GM21367 (cell line): ENCODE measurements at regions not wholly inside any gene's neighbourhood (a gene's known extent, or its start where the extent isn't known, plus 50 kb on each side); places are given as distances from the start of the nearest gene placed in this dataset.

Source experiments
- ATAC-seq: cut with Tn5 transposase; IDR thresholded peaks from one replicate; pipeline ENCODE4 v1.9.1; 2021; ENCODE audit not compliant: unreplicated experiment

DNA sequence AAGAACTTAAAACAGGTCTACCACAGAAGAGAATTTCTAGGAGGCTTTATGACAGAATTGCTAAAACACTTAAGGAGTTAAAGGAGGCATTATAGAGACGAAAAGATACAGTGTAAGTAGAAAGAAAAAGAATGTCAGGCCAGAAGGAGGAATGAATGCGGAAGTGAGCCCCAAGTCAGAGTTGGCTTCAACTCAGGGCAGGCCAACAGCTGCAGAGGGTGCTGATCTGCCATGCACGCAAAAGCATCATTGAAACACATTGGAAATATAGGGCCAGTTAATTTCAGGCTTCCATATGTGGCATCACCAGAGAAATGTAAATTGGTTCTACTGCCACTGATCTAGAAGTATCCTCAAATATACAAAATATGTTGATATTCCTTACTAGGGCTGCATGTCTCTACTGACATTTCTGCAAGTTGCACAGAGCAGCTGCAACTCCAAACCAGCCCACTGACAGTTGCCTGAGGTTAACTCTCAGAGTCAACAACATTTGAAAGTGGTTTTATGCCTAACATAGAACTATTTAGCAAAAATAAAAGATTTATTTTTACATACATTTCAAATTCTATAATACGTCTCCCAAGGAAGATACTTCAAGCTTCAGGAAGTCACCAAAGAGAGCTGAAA is 324.1 kb downstream of the C11orf87 start:
- no peak for ATAC-seq

- no peak for ATAC-seq
These were observed 325.8 kb downstream of the C11orf87 start for GRCh38 chr11:109747839-109748238.

GRCh38 chr11:109749476-109749875 is 327.5 kb downstream of the C11orf87 start:
- ATAC-seq, result no peak

DNA sequence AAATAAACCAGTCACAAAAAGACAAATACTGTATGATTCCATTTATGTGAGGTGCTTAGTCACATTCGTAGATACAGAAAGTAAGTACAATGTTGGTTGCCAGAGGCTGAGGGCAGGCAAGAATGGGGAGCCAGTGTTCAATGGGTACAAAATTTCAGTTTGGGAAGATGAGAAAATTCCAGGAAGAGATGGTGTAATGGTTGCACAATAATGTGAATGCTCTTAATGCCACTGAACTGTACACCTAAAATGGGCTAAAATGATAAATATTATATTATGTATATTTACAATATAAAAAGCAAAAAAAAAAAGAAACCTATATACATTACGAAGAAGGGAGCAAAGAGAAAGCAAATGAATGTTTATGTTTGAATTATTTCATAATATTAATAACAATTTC is 329.0 kb downstream of the C11orf87 start:
- ATAC-seq, result no peak

DNA sequence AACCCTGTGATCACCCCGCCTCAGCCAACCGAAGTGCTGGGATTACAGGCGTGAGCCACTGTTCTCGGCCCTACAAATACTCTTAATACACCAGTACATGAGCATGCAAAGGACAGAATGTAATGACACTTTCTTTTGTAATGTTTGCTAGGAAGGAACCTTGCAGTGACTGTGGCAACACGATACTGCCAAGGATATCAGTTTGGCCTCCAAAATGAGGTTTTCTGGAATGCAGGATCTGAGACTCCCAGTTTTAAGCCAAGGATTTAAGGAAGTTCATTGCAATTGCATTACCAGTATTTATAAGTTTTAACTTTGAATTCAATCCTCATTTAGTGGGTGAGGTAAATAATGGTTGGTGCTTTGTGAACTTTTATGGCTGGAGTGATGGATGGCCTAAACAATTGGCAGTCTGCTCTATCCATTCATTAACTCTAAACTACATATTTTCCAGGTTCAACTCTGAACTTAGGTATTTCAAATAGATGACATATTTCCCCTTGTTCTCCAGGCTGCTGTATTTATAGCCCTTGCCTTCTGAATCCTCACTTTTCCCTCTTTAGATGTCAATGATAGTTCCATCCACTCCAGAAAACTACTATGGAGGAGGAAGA is 330.3 kb downstream of the C11orf87 start:
- no peak for ATAC-seq

GRCh38 chr11:109756521-109756920 is 334.5 kb downstream of the C11orf87 start:
- ATAC-seq, result no peak

DNA sequence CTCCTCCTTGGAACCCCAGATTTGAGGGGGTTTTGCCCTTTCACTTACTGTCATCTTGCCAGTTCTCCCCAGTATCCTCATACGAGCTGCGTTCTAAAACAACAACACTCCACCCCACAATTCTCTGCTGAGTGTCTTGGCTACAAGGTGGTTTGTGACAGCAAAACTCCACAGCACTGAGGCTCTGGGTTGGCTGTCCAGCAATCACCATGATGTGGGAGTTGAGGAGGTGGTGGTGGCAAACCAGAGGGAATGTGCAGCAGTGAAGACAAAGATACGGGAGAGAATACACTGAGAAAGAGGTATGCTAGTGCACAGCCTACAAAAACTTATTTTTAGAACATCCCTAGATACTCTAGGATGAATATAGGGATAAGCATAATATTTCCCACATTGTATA is 335.0 kb downstream of the C11orf87 start:
- no peak for ATAC-seq

DNA sequence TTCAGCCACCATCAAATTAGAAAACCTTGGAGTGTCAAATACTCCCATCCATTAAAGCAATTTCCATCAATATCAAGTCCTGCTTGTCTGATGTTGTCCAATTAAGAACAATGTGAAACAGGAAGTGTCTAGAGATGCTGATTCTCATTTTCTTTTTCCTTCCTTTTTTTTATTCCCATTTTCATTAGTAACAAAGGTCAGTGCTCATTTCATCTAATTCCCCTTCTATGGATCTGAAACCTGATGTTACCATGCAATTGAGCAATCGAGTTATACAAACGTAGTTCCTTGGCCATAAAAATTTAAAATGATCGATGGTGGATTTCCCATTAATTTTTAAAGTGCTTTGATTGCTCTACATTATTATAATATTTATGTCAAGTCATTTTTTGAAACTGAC is 330.6 kb upstream of the ZC3H12C start:
- ATAC-seq, result no peak

DNA sequence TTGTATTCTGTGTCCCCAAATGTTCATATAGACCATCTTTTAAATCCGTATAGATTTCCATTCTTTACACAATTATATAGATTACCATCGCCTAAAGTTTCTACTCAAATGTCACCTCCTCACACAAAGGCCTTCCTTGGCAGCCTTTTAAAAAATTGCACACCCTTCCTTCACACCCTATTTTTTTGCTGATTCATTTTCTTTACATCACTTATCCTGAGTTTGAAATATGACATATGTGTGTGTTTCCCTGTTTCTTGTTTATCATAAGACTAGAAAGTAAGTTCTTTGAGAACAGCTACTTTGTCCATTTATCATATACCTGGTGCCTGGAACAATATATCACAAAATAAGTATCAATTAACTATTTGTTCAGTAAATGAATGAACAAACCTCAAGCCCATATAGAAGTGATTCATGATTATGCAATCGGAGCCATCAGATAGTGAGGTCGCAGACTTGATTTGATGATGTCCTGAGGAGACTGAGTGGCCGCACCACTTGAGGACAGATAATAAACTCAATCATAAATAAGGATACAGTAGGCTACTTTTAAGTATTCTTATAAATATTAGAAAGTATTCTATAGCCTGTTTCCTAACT is 327.4 kb upstream of the ZC3H12C start:
- no peak for ATAC-seq

GRCh38 chr11:109769858-109770257 is 323.3 kb upstream of the ZC3H12C start:
- no peak for ATAC-seq

DNA sequence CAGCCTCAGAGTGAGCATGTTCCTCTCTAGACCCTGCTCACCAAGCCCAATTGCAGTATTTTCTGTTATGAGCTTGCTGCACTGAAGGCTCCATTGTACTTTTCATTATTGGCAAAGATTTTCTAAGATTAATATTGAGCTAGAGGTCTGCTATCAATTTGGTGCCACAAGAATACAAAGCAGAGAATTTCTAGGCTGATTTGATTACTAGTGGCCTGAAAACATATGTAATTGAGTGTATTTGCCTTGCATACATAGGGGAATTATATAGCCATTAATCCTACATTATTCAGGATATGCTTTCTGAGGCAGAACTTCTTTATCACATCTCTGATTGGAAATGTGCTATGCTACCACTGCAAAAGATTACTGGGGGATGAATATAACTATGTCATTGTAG is 322.9 kb upstream of the ZC3H12C start:
- ATAC-seq, result no peak

DNA sequence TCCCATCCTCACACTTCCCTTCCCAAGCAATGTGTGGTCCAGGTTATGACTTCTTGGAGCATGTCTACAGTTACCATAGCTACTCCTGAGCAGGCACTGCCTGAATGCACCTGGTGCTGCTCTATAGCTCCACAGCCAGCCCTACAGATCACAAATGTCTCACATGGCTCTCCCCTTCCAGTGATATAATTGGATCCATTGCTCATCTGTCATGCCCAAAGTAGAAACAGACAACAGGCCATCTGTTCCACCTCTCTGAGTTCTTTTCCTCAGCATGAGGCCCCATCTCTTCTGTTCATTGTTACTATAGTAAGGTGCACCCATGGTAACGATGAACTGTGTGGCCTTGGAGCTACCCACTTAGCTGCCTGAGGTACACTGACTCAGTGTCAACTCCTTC is 320.3 kb upstream of the ZC3H12C start:
- no peak for ATAC-seq

- ATAC-seq, result no peak
These were observed 317.5 kb upstream of the ZC3H12C start for GRCh38 chr11:109775686-109776085.

DNA sequence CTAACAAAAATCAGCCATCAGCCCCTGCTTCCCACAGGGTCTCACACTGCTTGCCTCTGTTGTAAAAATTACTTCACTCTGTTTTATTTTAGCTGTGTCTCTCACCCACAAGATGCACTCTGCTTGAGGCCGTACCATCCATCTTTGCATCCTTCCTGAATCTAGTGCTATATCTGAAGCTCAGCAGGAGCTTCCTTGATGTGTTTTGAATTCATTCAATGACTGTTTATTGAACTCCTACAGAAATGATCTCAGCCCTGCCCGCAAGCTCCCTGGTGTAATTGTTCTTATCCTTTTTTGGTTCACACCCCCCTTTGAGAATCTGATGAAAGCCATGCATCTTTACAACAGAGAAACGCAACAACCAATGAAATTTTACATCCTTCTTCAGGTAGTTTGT is 310.2 kb upstream of the ZC3H12C start:
- ATAC-seq, result no peak

- peak; percentile 95 for ATAC-seq
These were observed 309.4 kb upstream of the ZC3H12C start for GRCh38 chr11:109783840-109784239.

- no peak for ATAC-seq
These were observed 308.7 kb upstream of the ZC3H12C start for GRCh38 chr11:109784536-109784935.

DNA sequence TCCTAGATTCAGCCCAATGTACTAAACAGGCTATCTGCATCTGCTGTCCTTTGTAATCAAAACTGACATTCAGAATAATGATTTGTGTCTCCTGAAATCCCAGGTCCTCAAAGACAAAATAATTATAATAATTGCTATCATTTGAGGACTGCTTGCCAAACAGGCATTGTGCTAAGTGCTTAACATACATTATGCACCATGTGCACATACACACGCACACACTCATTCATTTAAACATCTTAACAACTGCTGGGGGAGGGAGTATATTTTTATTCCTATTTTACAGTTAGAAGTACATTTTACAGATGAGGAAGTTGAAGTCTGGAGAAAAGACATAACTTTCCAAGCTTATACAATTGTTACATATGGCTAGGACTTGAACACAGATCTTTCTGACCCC is 308.0 kb upstream of the ZC3H12C start:
- ATAC-seq, result no peak

DNA sequence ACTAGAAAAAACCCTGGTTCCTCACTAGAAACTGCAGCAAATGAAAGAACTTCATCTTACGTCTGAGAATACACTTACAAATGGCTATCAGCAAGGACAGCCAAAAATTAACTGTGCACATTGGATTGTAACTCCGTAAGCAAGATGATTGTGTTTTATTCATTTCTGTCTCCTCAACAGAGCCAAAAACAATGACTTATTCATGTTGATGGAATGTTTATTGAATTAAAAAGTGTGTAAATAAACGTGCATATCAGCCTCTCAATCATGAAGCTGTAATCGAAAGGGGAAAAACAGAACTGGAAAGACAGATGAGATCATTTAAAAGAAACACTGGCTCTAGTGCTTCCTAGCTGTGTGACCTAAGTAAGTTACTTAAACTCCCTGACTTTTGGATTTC is 307.5 kb upstream of the ZC3H12C start:
- no peak for ATAC-seq

GRCh38 chr11:109788948-109789490 is 304.2 kb upstream of the ZC3H12C start:
- ATAC-seq, result no peak

DNA sequence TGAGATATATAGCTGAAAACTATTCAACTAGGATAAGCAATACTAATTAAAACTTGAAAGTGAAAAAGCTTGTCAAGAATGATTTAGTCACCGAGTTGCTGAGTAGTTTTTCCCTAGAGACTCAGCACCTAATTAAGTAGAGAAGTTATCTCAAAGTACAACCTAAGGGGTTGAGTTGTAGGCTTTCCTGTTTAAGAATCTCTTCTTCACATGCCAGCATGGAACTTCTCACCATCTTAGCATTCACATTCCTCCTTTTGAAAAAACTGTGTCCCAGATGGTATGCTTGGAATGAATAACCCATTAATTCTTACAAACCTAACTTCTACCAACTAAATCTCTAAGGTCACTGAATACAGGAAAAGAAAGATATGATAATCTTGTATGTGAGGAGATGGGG is 303.3 kb upstream of the ZC3H12C start:
- no peak for ATAC-seq

- no peak for ATAC-seq
These were observed 301.9 kb upstream of the ZC3H12C start for GRCh38 chr11:109791337-109791736.

- no peak for ATAC-seq
These were observed 298.7 kb upstream of the ZC3H12C start for GRCh38 chr11:109794501-109794900.
